GM06990 (cell line): ENCODE measurements at regions not wholly inside any gene's neighbourhood (a gene's known extent, or its start where the extent isn't known, plus 50 kb on each side); places are given as distances from the start of the nearest gene placed in this dataset.

Experiments used
- DNase-seq: peaks from one replicate; pipeline ENCODE4 v3.0.0-alpha.2; 2011; ENCODE audit not compliant: insufficient read length; ENCODE audit errors: extremely low read depth
- H3K27me3 ChIP-seq: replicated peaks from 2 replicates; pipeline ENCODE4 v1.6.0; 2011; ENCODE audit warnings: low read length; ENCODE audit not compliant: control insufficient read depth, insufficient read depth
- H3K36me3 ChIP-seq: 2 replicates; pipeline ENCODE4 v1.5.1; 2011; ENCODE audit warnings: low read length; ENCODE audit not compliant: control insufficient read depth, insufficient read depth
- H3K4me3 ChIP-seq: replicated peaks from 2 replicates; pipeline ENCODE4 v1.5.1; 2011; ENCODE audit warnings: low read depth, mild to moderate bottlenecking, control low read depth, low read length
- CTCF ChIP-seq: IDR thresholded peaks from 2 replicates; pipeline ENCODE4 v1.5.1; 2011; ENCODE audit warnings: low read length, control low read depth, mild to moderate bottlenecking, inconsistent platforms; ENCODE audit not compliant: insufficient read depth, poor library complexity, severe bottlenecking

GRCh38 chr5:37957218-37957617 lies 117.4 kb upstream of the GDNF start:
- no peaks in the 10 kb centered on the region for H3K27me3 ChIP-seq
- no peak for DNase-seq
- no peaks in the 10 kb centered on the region for H3K36me3 ChIP-seq

GRCh38 chr5:37955748-37956147 lies 115.9 kb upstream of the GDNF start:
- Histone ChIP-seq H3K36me3 (no peaks in the 10 kb centered on the region), H3K4me3 (no peak overlapping the region), H3K27me3 (no peaks in the 10 kb centered on the region)
- no peak for TF ChIP-seq CTCF
- DNase-seq = no peak

More at GRCh38 chr5:37957218-37957617, 117.4 kb upstream of the GDNF start:
- H3K4me3 ChIP-seq = no peak overlapping the region
- no peak for TF ChIP-seq CTCF

GRCh38 chr5:37954561-37954960 lies 114.7 kb upstream of the GDNF start:
- no peaks in the 10 kb centered on the region for H3K27me3 ChIP-seq
- no peak for DNase-seq
- no peak overlapping the region for H3K4me3 ChIP-seq
- H3K36me3 ChIP-seq = no peaks in the 10 kb centered on the region
- no peak for TF ChIP-seq CTCF

- Histone ChIP-seq H3K27me3 (no peaks in the 10 kb centered on the region), H3K36me3 (no peaks in the 10 kb centered on the region), H3K4me3 (no peak overlapping the region)
- TF ChIP-seq CTCF = no peak
- DNase-seq = no peak
Observed at GRCh38 chr5:37951946-37952721, 112.3 kb upstream of the GDNF start.

GRCh38 chr5:37950436-37950835 lies 110.6 kb upstream of the GDNF start:
- DNase-seq = no peak
- H3K4me3 ChIP-seq = no peak overlapping the region
- no peaks in the 10 kb centered on the region for H3K36me3 ChIP-seq
- H3K27me3 ChIP-seq = no peaks in the 10 kb centered on the region
- no peak for TF ChIP-seq CTCF
